GM21737 (cell line): ENCODE measurements at regions not wholly inside any gene's neighbourhood (a gene's known extent, or its start where the extent isn't known, plus 50 kb on each side); places are given as distances from the start of the nearest gene placed in this dataset.
A peak's percentile ranks its signal among the peaks of the same experiment; 100 is the strongest.

ENCODE experiments used
- ATAC-seq: cut with Tn5 transposase; IDR thresholded peaks from one replicate; pipeline ENCODE4 v1.9.1; 2021; ENCODE audit warnings: mild to moderate bottlenecking, moderate library complexity; ENCODE audit not compliant: unreplicated experiment

DNA sequence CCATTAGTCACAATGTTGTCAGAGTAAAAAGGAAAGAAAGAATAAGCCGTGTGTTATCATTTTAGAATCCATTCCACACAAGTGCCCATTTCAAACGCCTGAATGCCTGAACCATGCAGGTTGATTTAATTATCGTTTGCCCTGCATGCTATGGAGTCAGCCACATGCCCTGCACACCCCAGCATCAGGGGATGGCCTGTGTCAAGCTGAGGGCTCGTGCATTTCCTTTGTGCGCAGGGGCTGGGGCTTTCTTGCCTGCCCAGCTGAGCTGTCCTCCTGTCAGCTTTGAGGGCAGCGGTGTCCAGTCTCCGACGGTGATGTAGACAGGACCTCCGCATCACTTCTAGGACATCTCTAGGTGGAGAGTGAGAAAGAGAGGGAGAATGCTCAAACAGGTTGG, 200.4 kb downstream of the TSN start:
- ATAC-seq, result no peak

- no peak for ATAC-seq
These were observed 204.8 kb downstream of the TSN start for GRCh38 chr2:121960251-121960650.

GRCh38 chr2:121961761-121962160, 206.3 kb downstream of the TSN start:
- no peak for ATAC-seq

- no peak for ATAC-seq
These were observed 210.2 kb downstream of the TSN start for GRCh38 chr2:121965661-121966060.

- ATAC-seq, result no peak
These were observed 211.2 kb downstream of the TSN start for GRCh38 chr2:121966663-121967062.

- no peak for ATAC-seq
These were observed 213.7 kb downstream of the TSN start for GRCh38 chr2:121969166-121969565.

DNA sequence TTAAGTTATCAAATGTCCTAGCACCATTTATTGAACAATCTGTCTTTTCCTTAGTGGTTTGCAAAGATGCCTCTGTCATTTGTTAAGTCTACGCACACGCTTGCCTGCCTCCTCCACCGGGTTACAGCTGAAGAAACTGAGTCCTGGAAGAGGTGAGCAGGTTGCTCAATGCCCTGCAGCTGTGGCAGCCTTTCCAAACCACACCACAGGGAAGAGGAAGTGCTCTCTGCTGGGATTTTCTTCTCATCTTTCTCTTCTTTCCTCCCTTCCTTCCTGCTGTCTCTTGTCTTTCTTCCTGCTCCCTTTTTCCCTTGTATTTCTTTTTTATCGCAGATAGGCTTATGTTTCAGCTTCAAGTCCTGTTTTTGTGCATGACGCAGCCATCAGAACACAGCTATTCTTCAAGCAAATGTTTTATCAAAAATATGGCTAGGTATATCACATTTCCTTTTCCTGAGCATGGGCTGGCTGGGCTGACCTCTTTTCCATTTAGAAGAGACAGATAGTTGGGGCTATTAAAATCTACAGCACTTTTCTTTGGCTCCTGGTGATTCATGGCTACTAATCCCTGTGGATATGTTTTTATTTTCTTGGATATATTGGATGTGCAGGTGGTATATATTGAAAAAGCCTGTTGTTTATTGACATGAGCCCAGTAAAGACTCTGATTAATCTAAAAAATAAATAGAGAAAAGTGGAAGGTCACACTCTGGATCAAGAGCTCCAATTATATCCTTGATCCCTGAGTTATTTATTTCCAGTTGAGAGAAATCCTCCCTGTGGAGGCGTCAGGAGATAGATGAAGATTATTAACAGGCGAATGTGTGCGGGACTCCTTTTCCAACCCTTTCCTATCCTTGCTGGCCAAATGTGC, 214.6 kb downstream of the TSN start:
- ATAC-seq, result no peak

- no peak for ATAC-seq
These were observed 216.8 kb downstream of the TSN start for GRCh38 chr2:121972203-121972602.

- ATAC-seq, result peak; percentile 97
These were observed 219.6 kb downstream of the TSN start for GRCh38 chr2:121974897-121975661.

DNA sequence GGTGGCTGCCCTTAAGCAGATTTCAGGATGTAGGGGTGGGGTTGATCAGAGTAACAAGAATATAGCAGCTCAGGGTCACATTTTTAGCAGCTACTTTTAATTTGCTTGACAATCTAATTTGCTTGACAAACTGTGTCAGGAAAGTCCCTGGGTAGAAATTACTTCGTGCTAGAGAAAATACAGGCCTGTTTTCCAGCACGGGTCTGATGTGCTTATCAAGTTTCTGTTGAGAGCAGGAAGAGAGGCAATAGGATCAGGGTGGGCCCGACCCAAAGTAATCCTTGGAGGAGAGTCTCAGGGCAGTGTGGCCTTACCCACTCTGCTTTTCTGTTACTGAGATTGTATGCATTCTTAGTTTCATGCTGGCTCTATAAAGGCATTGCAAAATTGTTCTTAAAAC, 221.5 kb downstream of the TSN start:
- no peak for ATAC-seq

DNA sequence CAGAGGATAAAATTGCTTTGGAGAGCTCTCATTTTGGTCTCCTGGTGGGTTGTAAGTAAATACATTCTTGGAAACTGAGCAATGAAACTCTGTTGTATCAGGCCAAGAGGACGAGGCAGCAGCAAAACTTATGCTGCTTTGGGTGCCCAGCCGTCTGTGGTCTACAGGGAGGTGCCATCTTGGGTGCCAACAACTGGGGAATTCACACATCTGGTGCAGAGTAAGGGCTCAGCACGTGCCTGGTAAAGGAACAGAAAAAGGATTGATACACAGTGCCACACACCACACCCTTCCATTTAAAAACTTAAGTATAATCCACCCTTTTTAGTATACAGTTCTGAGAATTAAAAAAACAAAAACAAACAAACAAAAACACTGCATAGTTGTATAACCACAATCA, 221.9 kb downstream of the TSN start:
- no peak for ATAC-seq

GRCh38 chr2:121992700-121993099, 237.2 kb downstream of the TSN start:
- no peak for ATAC-seq

- ATAC-seq, result no peak
These were observed 238.2 kb downstream of the TSN start for GRCh38 chr2:121993682-121994081.

DNA sequence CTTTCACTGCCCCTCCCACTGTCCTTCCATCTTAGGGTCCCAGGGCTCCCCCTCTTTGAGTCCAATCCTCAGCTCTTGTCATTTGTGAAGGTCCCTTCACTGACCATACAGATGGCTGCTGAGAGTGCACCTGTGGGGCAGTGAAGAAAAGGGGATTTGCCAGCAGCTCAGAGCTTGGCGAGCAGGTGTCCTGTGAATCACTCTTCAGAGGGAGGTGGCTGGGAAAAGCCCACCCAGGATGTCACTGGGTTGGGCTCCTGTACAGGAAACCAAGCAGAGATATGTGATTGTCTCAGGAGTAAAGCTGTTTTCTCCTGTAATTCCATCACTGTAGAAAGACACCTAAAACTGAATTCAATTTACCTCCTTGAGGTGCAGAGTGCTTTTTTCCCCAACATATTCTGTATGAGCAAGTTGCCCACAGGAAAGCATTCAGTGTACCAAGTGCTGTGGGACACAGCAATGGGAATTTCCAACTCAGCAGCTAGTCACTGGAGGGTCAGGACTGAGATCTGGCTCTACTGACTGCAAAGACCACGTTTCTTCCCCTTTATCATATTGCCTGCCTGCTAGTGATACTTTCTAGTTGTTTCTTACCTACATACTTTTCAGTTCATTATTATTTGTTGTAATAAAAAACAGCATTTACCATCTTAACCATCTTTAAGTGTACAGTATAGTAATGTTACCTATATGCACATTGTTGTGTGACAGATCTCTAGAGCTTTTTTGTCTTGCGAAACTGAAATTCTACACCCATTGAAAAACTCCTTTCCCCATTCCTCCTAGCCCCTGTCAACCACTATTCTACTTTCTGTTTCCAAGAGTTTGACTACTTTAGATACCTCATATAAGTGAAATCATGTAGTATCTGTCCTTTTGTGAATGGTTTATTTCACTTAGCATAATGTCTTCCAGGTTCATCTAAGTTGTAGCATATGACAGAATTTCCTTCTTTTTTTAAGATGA, 239.1 kb downstream of the TSN start:
- ATAC-seq, result no peak

DNA sequence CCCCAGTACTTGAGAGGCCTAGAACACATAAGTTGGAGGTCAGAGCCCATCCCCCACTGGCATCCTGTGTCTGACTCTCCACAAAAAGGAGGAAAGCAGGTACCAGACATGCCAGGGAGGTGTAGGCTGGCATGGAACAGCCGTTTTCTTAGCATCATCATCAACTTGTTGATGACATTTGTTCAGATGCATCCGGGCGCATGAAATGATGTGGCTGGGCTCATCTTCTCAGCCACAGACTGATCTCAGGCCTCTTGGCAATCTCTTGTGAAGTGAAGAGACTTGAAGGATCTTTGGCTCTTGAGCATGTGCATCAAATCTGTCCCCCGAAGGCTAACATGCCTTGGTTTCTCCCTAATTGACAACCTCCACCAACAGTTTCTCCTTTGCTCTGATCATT, 243.3 kb downstream of the TSN start:
- ATAC-seq, result no peak

- no peak for ATAC-seq
These were observed 243.8 kb downstream of the TSN start for GRCh38 chr2:121999264-121999663.

DNA sequence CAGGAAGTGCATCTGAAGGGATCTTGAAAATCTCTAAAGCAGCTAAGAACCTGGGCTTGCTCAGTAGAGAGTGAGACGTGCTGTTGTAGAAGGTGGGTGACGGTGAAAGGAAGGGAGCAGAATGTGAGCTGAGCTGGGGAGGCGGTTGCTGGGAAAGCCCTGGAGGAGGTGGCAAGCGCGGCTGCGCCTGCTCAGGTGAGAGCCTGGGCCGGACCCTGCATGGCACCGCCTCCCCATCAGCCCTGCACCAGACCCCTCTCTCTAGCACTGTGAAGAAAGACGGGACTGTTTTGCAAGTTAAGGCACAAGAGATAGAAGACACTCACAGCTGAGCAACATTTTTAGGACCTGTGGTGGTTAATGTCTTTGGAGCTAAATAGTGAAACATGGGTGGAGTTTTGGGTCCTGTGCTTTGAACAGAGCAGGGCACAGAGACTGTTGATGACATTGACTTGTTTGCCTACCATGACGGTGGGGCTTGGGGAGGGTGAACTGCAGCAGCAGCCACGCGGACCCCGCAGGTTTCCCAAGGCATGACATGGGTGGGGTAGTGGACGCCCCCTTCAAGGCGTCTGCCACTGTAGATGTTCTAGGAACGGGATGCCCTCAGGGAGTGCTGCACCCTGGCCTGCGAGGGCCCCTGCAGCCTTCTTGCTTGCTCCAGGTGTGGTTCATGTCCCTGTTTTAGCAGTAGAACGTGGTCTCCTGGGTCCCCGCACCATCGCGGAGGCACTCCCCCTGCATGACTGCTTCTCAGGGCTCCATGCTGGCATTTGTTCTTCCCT, 245.3 kb downstream of the TSN start:
- ATAC-seq, result no peak

- ATAC-seq, result no peak
These were observed 246.0 kb downstream of the TSN start for GRCh38 chr2:122001441-122001874.

- no peak for ATAC-seq
These were observed 247.9 kb downstream of the TSN start for GRCh38 chr2:122003196-122003940.
